ENCODE measurements at regions not wholly inside any gene's neighbourhood (a gene's known extent, or its start where the extent isn't known, plus 50 kb on each side); places are given as distances from the start of the nearest gene placed in this dataset.
"Not testable (repeated sequence)": the region's sequence is repeated elsewhere in the genome, so short reads cannot be mapped to it uniquely, and the experiment has no call there.

GRCh38 chr15:77836906-77837648 lies 204.4 kb upstream of the LINGO1 start:
- no peaks in the 10 kb centered on the region for H3K36me3 ChIP-seq (ENCODE audit: insufficient read depth, low read length)
- H3K4me3 ChIP-seq (ENCODE audit: low read length), result no peak overlapping the region
- H3K4me2 ChIP-seq (ENCODE audit: low read length), result no peak overlapping the region
- H3K4me1 ChIP-seq (ENCODE audit: control insufficient read depth, insufficient read depth, low read length), result no peaks in the 10 kb centered on the region
- peaks cover 87% of the 10 kb centered on the region for H3K27me3 ChIP-seq (ENCODE audit: control insufficient read depth, insufficient read depth, low read length)
- no peaks in the 10 kb centered on the region for H3K9me3 ChIP-seq (replicated peaks; ENCODE audit: low read length)
- H3K9ac ChIP-seq (ENCODE audit: low read depth, low read length), result no peak overlapping the region

- H3K27me3 ChIP-seq (ENCODE audit: control insufficient read depth, insufficient read depth, low read length), result peaks cover 89% of the 10 kb centered on the region
- no peak overlapping the region for H3K9ac ChIP-seq (ENCODE audit: low read depth, low read length)
- H3K36me3 ChIP-seq (ENCODE audit: insufficient read depth, low read length), result no peaks in the 10 kb centered on the region
- H3K4me3 ChIP-seq (ENCODE audit: low read length), result no peak overlapping the region
- no peak overlapping the region for H3K4me2 ChIP-seq (ENCODE audit: low read length)
- no peaks in the 10 kb centered on the region for H3K4me1 ChIP-seq (ENCODE audit: control insufficient read depth, insufficient read depth, low read length)
- no peaks in the 10 kb centered on the region for H3K9me3 ChIP-seq (replicated peaks; ENCODE audit: low read length)
These were observed 203.5 kb upstream of the LINGO1 start for GRCh38 chr15:77836121-77836692.

- H3K27me3 ChIP-seq (ENCODE audit: control insufficient read depth, insufficient read depth, low read length), result peaks cover 77% of the 10 kb centered on the region
- H3K4me2 ChIP-seq (ENCODE audit: low read length), result no peak overlapping the region
- no peaks in the 10 kb centered on the region for H3K36me3 ChIP-seq (ENCODE audit: insufficient read depth, low read length)
- no peaks in the 10 kb centered on the region for H3K9me3 ChIP-seq (replicated peaks; ENCODE audit: low read length)
- no peak overlapping the region for H3K4me3 ChIP-seq (ENCODE audit: low read length)
- H3K9ac ChIP-seq (ENCODE audit: low read depth, low read length), result no peak overlapping the region
- no peaks in the 10 kb centered on the region for H3K4me1 ChIP-seq (ENCODE audit: control insufficient read depth, insufficient read depth, low read length)
These were observed 201.7 kb upstream of the LINGO1 start for GRCh38 chr15:77834276-77834990.

GRCh38 chr15:77832874-77833273 lies 200.2 kb upstream of the LINGO1 start:
- Histone ChIP-seq H3K27me3 (ENCODE audit: control insufficient read depth, insufficient read depth, low read length) (peaks cover 68% of the 10 kb centered on the region), H3K4me2 (ENCODE audit: low read length) (no peak overlapping the region), H3K4me1 (ENCODE audit: control insufficient read depth, insufficient read depth, low read length) (no peaks in the 10 kb centered on the region), H3K9ac (ENCODE audit: low read depth, low read length) (no peak overlapping the region), H3K4me3 (ENCODE audit: low read length) (no peak overlapping the region), H3K9me3 (replicated peaks; ENCODE audit: low read length) (no peaks in the 10 kb centered on the region), H3K36me3 (ENCODE audit: insufficient read depth, low read length) (no peaks in the 10 kb centered on the region)

- Histone ChIP-seq H3K4me1 (ENCODE audit: control insufficient read depth, insufficient read depth, low read length) (no peaks in the 10 kb centered on the region), H3K4me3 (ENCODE audit: low read length) (no peak overlapping the region), H3K27me3 (ENCODE audit: control insufficient read depth, insufficient read depth, low read length) (peaks cover 66% of the 10 kb centered on the region), H3K9ac (ENCODE audit: low read depth, low read length) (no peak overlapping the region), H3K9me3 (replicated peaks; ENCODE audit: low read length) (no peaks in the 10 kb centered on the region), H3K36me3 (ENCODE audit: insufficient read depth, low read length) (no peaks in the 10 kb centered on the region), H3K4me2 (ENCODE audit: low read length) (no peak overlapping the region)
These were observed 199.3 kb upstream of the LINGO1 start for GRCh38 chr15:77831986-77832385.

GRCh38 chr15:77830051-77830468 lies 197.3 kb upstream of the LINGO1 start:
- Histone ChIP-seq H3K4me2 (ENCODE audit: low read length) (no peak overlapping the region), H3K9ac (ENCODE audit: low read depth, low read length) (no peak overlapping the region), H3K4me3 (ENCODE audit: low read length) (no peak overlapping the region), H3K9me3 (replicated peaks; ENCODE audit: low read length) (no peaks in the 10 kb centered on the region), H3K36me3 (ENCODE audit: insufficient read depth, low read length) (no peaks in the 10 kb centered on the region), H3K4me1 (ENCODE audit: control insufficient read depth, insufficient read depth, low read length) (no peaks in the 10 kb centered on the region), H3K27me3 (ENCODE audit: control insufficient read depth, insufficient read depth, low read length) (peaks cover 65% of the 10 kb centered on the region)

GRCh38 chr15:77829331-77829730 lies 196.6 kb upstream of the LINGO1 start:
- H3K9ac ChIP-seq (ENCODE audit: low read depth, low read length); H3K4me3 ChIP-seq (ENCODE audit: low read length); H3K4me1 ChIP-seq (ENCODE audit: control insufficient read depth, insufficient read depth, low read length); H3K4me2 ChIP-seq (ENCODE audit: low read length); H3K36me3 ChIP-seq (ENCODE audit: insufficient read depth, low read length); H3K9me3 ChIP-seq (replicated peaks; ENCODE audit: low read length): not testable (repeated sequence)
- peaks cover 65% of the 10 kb centered on the region for H3K27me3 ChIP-seq (ENCODE audit: control insufficient read depth, insufficient read depth, low read length)

GRCh38 chr15:77827860-77828259 lies 195.1 kb upstream of the LINGO1 start:
- H3K9ac ChIP-seq (ENCODE audit: low read depth, low read length), result no peak overlapping the region
- H3K27me3 ChIP-seq (ENCODE audit: control insufficient read depth, insufficient read depth, low read length), result peaks cover 67% of the 10 kb centered on the region
- no peak overlapping the region for H3K4me3 ChIP-seq (ENCODE audit: low read length)

GRCh38 chr15:77826006-77826695 lies 193.4 kb upstream of the LINGO1 start:
- Histone ChIP-seq H3K4me2 (ENCODE audit: low read length) (no peak overlapping the region), H3K9ac (ENCODE audit: low read depth, low read length) (no peak overlapping the region), H3K4me1 (ENCODE audit: control insufficient read depth, insufficient read depth, low read length) (no peaks in the 10 kb centered on the region), H3K9me3 (replicated peaks; ENCODE audit: low read length) (no peaks in the 10 kb centered on the region), H3K4me3 (ENCODE audit: low read length) (no peak overlapping the region), H3K27me3 (ENCODE audit: control insufficient read depth, insufficient read depth, low read length) (peaks cover 68% of the 10 kb centered on the region), H3K36me3 (ENCODE audit: insufficient read depth, low read length) (no peaks in the 10 kb centered on the region)

More at GRCh38 chr15:77827860-77828259, 195.1 kb upstream of the LINGO1 start:
- Histone ChIP-seq H3K4me2 (ENCODE audit: low read length) (no peak overlapping the region), H3K36me3 (ENCODE audit: insufficient read depth, low read length) (no peaks in the 10 kb centered on the region), H3K4me1 (ENCODE audit: control insufficient read depth, insufficient read depth, low read length) (no peaks in the 10 kb centered on the region), H3K9me3 (replicated peaks; ENCODE audit: low read length) (no peaks in the 10 kb centered on the region)

- Histone ChIP-seq H3K4me2 (ENCODE audit: low read length) (no peak overlapping the region), H3K36me3 (ENCODE audit: insufficient read depth, low read length) (no peaks in the 10 kb centered on the region), H3K4me1 (ENCODE audit: control insufficient read depth, insufficient read depth, low read length) (no peaks in the 10 kb centered on the region), H3K9ac (ENCODE audit: low read depth, low read length) (no peak overlapping the region), H3K9me3 (replicated peaks; ENCODE audit: low read length) (no peaks in the 10 kb centered on the region), H3K4me3 (ENCODE audit: low read length) (no peak overlapping the region), H3K27me3 (ENCODE audit: control insufficient read depth, insufficient read depth, low read length) (peaks cover 74% of the 10 kb centered on the region)
These were observed 192.8 kb upstream of the LINGO1 start for GRCh38 chr15:77825546-77825945.

- Histone ChIP-seq H3K4me2 (ENCODE audit: low read length) (no peak overlapping the region), H3K27me3 (ENCODE audit: control insufficient read depth, insufficient read depth, low read length) (peaks cover 77% of the 10 kb centered on the region)
These were observed 192.5 kb upstream of the LINGO1 start for GRCh38 chr15:77825252-77825542.

More at GRCh38 chr15:77825252-77825542, 192.5 kb upstream of the LINGO1 start:
- H3K9me3 ChIP-seq (replicated peaks; ENCODE audit: low read length), result no peaks in the 10 kb centered on the region
- H3K36me3 ChIP-seq (ENCODE audit: insufficient read depth, low read length), result no peaks in the 10 kb centered on the region
- H3K4me3 ChIP-seq (ENCODE audit: low read length), result no peak overlapping the region
- no peaks in the 10 kb centered on the region for H3K4me1 ChIP-seq (ENCODE audit: control insufficient read depth, insufficient read depth, low read length)
- H3K9ac ChIP-seq (ENCODE audit: low read depth, low read length), result no peak overlapping the region

All from skeletal muscle satellite cell (primary cell).